Pulmonary artery endothelial cell (primary cell): ENCODE measurements at regions not wholly inside any gene's neighbourhood (a gene's known extent, or its start where the extent isn't known, plus 50 kb on each side); places are given as distances from the start of the nearest gene placed in this dataset.
"Not testable (repeated sequence)": the region's sequence is repeated elsewhere in the genome, so short reads cannot be mapped to it uniquely, and the experiment has no call there.

ENCODE experiments used
- DNase-seq: peaks from one replicate; pipeline ENCODE4 v3.0.0-alpha.2; 2011; ENCODE audit warnings: low read depth, low spot score

DNA sequence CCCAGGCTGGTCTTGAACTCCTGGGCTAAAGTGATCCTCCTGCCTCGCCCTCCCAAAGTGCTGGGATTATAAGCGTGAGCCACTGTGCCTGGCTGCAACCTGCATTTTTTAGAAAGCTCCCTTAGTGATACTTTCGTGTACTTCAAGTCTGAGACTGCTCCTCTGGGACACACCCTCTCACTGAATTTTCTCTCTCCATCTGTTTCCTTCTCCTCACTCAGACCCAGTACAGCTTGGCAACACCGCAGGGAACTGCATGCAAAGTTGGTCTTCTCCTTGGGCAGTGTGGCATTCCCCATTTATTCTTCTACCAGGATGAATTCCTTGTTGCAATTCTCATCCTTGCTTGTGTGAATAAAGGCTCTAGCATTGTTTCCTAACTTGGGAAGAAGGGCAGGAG, 175.9 kb downstream of the LPIN1 start:
- no peak for DNase-seq

DNA sequence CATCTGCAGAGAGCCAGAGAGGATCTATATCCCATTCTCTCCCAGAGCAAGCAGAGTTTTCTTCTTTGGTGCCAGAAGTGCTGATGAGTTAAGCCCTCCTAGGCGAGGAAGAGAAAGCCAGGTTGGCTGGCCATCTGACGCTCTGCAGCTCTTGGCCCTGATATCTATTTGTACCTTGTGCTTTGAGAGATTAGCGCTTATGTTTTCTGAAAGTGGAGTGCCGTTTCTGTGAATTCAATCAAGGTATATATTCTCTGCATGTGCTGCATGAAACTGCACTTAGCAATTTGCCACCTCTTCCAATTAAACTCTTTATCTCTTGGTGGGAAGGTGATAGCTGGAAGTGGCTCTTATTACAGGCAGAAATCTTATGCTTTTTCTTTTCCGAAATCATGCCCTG, 177.5 kb downstream of the LPIN1 start:
- no peak for DNase-seq

DNA sequence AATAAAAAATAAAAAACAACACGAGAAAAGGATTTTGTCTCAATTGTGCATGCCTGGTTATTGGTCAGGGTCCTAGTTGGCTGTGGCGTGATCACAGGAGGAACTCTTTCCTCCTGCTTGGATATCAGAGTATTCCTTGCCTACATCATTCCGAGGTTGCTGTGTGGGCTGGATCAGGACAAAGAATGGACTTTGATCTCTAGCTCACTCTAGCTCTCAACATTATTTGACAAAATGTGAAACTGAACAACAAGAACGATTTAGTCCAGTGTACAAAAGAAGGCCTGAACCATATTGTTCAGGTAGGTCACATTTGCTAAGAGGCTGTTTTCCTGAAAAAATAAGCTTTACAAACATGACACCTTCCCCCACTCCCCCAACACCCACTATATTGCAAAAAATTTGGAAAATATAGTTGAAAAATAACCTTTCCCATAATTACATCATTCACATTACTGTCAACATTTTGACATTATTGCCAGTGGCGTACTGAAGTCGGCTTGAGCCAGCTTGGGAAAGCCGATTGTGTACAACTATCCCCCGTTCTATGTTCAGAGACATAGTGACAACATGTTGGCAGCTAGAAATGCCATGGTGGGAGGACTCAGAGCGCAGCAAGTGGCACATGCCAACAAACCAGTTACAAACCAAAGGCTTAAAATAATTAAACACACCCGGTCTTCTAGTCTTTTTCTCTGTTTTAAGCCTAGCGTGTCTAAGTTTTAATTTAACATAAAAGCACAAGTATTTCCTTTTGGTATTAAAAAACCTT, 179.0 kb downstream of the LPIN1 start:
- no peak for DNase-seq

- no peak for DNase-seq
Measured at GRCh38 chr2:11930211-11930761, 183.9 kb downstream of the LPIN1 start.

DNA sequence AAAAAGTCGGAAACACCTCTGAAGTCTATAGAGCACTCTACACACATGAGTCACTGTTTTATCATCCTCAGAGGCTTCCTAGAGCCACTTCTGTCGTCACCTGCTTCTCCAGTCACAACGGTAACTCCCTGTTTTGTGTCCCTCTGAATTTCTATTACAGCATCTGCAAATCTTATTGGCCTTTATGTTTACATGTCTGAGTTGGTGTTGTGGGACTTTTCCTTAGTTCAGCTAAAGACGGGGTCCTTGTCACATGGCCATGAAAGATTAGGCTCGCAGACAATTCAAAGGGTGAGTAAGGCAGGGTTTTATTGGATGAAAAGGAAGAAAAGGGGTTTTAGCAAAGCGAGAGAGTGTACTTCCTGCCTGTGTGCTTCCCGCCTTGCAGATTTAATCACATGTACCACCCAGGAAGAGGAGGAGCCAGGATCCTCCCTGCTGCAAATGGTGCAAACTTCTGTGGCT, 185.6 kb downstream of the LPIN1 start:
- no peak for DNase-seq

DNA sequence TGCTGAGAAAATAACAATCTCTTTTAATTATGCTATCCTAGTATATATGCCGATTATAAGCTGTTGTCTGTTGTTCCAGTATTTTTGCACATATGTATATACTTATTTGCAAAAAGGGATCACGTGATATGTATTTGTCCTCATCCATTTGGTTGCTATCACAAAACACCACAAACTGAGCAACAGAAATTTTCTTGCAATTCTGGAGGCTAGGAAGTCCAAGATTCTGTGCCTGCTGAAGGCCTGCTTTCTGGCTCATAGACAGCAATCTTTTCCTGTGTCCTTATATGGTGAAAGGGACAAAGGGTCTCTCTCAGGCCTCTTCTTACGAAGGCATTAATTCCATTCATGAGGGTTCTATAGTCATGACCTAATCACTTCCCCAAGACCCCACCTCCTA, 186.5 kb downstream of the LPIN1 start:
- no peak for DNase-seq

GRCh38 chr2:11933854-11934253, 187.4 kb downstream of the LPIN1 start:
- DNase-seq = no peak

DNA sequence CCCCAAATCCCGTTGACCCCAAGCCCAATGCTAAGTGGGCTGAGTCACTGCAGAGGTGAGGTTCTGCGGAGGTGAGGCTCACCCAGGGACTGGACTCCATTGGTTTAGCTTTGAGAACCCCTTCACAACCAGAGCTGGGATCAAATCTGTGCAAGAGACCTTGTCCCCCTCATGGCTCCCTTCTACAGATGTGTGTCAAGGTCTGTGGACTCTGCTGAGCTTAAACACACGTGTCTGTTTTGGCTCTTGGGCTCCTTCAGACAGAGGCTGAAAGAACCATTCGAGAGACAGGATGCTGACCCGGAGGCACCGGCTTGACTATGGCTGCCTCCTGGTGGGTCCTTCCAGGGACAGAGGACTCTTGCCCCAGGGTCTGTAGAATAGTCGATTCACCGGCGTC, 190.3 kb downstream of the LPIN1 start:
- no peak for DNase-seq

DNA sequence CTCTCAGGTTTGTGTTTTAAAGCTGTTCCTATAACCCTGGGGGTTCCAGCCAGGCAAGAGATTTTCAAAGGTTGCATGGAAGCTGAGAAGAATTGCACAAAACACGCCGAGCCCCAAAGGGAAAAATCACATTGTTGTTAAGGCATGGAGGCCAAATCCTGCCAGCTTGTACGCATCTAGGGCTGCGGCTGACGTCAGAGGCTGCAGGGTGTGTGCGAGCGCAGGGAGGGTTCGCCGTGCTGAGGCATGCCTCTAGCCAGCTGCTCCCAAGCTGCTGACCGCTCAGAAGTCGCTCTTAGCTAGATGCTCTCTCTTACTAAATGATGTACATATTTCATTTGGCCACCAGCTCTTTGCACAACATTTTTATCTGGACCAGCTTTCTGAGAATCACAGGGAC, 191.8 kb downstream of the LPIN1 start:
- no peak for DNase-seq

GRCh38 chr2:11939523-11939922, 193.1 kb downstream of the LPIN1 start:
- no peak for DNase-seq

DNA sequence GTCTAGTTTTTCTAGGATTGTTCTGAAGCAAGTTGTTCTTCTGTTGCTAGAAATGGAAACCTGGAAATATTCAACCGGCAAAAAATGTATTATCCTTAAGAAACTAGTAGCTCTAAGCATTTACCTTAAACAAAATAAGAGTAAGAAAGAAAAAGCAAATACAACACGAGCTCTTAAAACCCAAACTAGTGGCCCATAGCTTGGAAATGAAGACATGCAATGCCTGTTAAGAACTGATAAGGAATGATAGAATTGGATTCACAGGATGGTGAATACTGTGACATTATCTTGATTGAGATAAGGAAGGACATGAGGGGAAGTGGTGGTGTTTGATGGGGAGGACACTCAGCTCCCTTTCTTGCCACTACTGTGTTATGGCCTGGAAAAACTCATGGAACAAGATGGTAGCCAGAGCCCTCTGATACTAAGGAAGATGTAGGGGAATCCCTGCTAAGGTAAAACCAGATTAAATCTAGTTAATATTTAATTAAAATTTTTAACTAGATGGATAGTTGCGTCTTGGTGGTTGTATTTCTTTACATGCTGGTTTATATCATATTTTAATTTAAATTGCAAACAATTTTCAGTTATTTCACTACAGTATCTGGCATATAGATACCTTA, 193.8 kb downstream of the LPIN1 start:
- no peak for DNase-seq

- no peak for DNase-seq
Measured at GRCh38 chr2:11940799-11941198, 194.4 kb downstream of the LPIN1 start.

GRCh38 chr2:11941201-11942177, 195.1 kb downstream of the LPIN1 start:
- no peak for DNase-seq

DNA sequence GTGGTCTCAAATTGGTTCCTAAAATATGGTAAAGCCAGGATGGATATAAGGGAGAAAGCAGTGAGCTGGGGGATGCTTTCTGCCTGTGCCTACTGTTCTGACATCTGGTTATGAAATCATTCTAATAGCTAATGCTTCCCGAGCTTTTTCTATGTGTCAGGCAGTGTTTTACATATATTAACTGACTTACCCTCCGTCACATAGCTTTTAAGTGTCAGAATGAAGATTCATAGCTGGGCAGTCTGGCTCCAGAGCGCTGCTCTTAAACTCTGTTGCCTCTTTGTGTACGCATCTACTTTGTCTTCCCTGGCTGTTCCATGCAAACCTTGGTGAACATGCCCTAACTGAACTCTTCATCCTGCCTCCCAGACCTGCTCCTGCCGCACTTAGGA, 195.7 kb downstream of the LPIN1 start:
- no peak for DNase-seq

DNA sequence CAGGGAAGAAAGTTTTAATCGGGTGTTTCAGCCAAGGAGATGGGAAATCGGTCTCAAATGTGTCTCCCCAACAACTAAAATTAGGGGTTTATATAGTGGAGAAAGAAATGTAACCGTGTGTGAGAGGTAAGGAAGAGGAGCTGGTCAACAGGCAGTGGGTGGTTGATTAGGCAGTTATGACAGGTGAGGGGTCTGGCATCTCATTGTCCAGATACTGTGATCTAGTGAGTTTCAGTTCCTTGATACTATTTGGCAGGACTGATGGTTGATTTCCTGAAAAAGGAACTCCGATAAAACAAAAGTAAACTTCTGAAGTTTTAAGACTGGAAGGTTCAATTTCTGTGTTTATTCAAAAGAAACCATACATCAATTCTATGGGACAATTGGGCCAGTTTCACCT, 197.9 kb downstream of the LPIN1 start:
- no peak for DNase-seq

GRCh38 chr2:11945139-11946126, 199.0 kb downstream of the LPIN1 start:
- no peak for DNase-seq

- no peak for DNase-seq
Measured at GRCh38 chr2:11947956-11948355, 201.5 kb downstream of the LPIN1 start.

DNA sequence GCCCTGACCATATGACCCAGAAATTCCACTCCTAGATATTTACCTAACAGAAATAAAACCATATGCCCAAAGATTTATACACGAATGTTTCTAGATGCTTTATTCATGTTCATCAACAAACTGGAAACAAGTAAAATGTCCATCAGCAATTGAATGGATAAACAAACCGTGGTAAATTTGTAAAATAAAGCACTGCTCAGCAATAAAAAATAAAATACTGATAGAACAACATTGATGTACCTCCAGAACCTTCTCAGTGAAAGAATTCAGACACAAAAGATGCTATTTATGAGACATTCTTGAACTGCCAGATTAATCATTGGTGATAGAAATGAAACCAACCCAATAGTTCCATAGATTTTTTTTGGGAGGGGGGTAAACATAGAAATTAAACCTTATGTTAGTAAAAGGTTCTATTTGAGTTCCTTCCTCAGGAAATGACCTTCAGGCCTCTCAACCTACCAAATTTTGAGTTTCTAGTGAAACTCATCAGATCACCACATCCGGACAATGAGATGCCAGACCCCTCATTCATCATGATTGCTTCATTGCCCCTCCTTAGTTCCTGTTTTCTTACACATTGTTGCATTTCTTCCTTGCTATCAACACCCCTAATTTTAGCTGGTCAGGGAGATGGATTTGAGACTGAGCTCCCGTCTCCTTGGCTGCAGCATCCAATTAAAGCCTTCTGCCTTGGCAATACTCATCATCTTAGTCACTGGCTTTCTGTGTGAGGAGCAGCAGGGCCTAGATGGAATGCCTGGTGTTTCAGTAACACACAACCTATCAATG, 203.5 kb downstream of the LPIN1 start:
- DNase-seq = no peak

- no peak for DNase-seq
Measured at GRCh38 chr2:11950896-11951295, 204.5 kb downstream of the LPIN1 start.

DNA sequence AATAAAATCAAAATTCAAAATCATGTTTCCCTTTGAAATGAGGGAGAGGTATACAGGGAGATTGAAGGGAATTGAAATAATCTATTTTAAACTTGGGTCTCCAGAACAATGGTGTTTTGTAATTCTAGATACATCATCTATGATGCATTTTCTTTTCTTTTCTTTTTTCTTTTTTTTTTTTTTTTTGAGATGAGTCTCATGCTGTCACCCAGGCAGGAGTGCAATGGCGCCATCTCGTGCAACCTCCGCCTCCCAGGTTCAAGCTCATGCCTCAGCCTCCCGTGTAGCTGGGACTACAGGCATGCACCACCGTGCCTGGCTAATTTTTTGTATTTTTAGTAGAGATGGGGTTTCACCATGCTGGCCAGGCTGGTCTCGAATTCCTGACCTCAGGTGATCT, 205.1 kb downstream of the LPIN1 start:
- not testable (repeated sequence) for DNase-seq
